NCI-H510A (cell line): ENCODE measurements at regions not wholly inside any gene's neighbourhood (a gene's known extent, or its start where the extent isn't known, plus 50 kb on each side); places are given as distances from the start of the nearest gene placed in this dataset.

Experiments
- DNase-seq: peaks from one replicate; lab custom pipeline; 2025; lab: John Stamatoyannopoulos, UW

GRCh38 chr2:19545507-19545906 lies 187.1 kb upstream of the OSR1 start:
- no peak for DNase-seq

GRCh38 chr2:19543663-19544383 lies 185.4 kb upstream of the OSR1 start:
- no peak for DNase-seq

DNA sequence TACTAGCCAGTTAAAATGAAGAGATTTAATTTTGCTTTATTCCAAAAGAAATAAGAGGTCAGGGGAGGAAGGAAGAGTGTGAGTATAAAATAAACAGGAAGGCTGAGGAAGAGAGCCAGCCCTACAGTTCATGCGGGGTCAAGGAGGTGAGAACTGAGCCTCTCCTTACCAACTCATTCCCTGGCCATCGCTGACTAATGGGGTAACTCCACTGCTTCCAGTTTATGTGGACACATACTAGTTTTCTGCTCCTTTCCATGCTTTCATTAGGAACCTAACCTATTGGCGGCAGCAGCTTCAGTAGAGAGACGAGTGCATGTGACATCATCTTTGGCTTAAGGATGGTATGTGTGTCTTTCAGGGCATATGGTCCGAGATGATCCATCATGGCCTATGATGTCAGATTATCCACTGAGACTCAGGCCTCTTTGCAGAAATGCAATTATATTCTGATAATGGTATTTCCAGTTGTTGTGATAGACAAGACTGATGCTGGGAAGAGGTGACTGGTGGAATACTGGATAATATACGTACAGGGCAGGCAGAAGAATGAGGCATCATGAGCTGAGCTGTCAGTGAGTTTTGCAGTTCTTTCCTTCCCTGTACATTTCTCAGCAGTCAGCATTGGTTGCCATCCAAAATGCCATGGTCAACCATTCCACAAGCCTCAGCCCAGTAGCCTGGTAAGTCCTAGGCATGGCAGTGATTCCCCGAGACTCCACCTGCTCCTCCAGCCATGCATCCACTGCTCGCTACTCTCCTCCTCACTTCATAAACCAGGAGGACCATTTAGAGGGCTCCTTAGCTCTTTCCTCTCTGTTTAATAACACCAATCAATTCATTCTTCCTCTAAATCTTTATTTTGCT lies 184.6 kb upstream of the OSR1 start:
- DNase-seq, result no peak

DNA sequence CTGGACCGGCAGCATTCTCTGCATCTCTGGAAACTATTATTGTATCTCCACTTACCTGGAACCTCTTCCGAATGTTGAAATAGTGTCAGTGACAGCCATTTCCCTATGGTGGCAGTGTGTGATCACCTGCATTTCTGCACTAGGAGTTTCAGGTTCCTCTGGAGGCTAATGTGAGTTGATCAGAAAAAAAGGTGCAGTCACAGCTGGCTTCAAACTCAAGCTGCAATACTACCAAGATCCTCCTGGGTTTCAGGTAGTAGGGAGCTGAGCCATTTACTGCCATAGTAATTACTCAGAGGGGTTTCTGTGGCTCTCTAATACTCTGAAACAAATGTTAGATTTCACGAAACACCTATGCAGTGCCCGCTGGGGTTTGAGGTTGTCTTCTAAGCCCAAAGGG lies 183.5 kb upstream of the OSR1 start:
- DNase-seq, result peak; percentile 32

GRCh38 chr2:19540739-19541525 lies 182.5 kb upstream of the OSR1 start:
- no peak for DNase-seq

GRCh38 chr2:19538411-19538963 lies 180.1 kb upstream of the OSR1 start:
- DNase-seq, result no peak

DNA sequence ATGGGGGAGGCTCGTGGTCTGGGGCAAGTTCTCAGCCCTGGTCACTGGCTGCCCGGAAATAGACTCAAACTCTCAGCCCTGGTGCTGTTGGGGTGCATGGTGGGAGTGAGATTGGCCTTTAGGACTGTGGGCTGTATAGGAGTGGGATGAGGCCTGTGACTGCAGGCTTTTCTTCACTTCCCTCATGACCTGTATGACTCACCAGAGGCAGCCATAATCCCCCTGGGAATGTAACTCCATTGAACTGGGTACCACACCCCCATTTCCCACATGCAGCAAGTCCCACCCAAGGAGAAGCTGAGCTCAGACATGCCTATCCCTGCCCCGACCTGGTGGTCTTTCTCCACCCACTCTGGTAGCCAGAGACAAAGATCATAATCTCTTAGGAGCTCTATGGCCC lies 177.7 kb upstream of the OSR1 start:
- no peak for DNase-seq

- DNase-seq, result no peak
These were observed 174.2 kb upstream of the OSR1 start for GRCh38 chr2:19532547-19533196.

- peak; percentile 4 for DNase-seq
These were observed 171.3 kb upstream of the OSR1 start for GRCh38 chr2:19529677-19530076.

- DNase-seq, result no peak
These were observed 169.3 kb upstream of the OSR1 start for GRCh38 chr2:19527771-19528170.

GRCh38 chr2:19525313-19525712 lies 166.9 kb upstream of the OSR1 start:
- DNase-seq, result no peak

DNA sequence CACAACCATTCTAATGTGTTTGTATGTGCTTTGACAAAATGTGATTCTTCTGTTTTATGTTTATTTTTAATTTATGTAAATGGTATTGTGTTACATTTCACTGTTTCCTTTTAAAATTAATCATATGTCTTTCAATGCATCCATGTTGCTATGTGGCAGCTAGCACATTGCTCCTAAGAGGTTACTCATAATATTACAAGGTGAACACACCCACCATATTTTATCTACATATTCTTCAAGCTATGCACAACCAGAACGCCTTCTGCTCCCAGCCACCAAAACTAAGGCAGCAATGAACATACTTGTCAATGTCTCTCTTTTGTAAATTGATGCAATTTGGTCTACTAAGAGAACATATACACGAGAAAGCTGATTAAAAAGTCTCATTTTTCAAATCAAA lies 160.6 kb upstream of the OSR1 start:
- DNase-seq, result no peak

DNA sequence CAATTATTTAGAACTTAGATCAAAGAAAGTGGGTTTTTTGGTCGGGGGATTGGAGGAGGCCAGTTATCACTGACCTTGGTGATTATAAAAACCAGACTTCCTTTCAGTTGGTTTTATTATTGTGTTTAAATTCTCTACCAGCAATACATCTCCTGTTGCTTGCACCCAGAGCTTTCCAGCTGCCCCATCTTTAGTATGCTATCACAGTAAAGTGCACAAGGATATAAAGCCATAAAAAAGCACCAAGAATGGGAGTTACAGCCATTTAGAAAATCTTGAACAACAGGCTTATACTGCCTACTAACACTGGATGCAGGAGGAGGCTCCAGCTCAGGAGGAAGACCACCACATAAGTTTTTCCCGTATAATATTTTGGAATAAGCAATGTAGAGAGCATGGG lies 148.7 kb upstream of the OSR1 start:
- DNase-seq, result no peak

- DNase-seq, result no peak
These were observed 147.0 kb upstream of the OSR1 start for GRCh38 chr2:19505199-19506136.

GRCh38 chr2:19504400-19505198 lies 146.2 kb upstream of the OSR1 start:
- no peak for DNase-seq

- no peak for DNase-seq
These were observed 145.5 kb upstream of the OSR1 start for GRCh38 chr2:19503915-19504314.

GRCh38 chr2:19503406-19503805 lies 145.0 kb upstream of the OSR1 start:
- no peak for DNase-seq

GRCh38 chr2:19500126-19500525 lies 141.7 kb upstream of the OSR1 start:
- DNase-seq, result no peak

GRCh38 chr2:19496646-19497045 lies 138.2 kb upstream of the OSR1 start:
- DNase-seq, result no peak

- no peak for DNase-seq
These were observed 135.8 kb upstream of the OSR1 start for GRCh38 chr2:19494241-19494640.
